GM12878 (cell line): ENCODE measurements at regions not wholly inside any gene's neighbourhood (a gene's known extent, or its start where the extent isn't known, plus 50 kb on each side); places are given as distances from the start of the nearest gene placed in this dataset.

ENCODE experiments used
- ATAC-seq: fragments of 200-7000 bp; cut with Tn5 transposase; 3 replicates; pipeline ENCODE4 v1.9.1; 2020; ENCODE audit warnings: mild to moderate bottlenecking, moderate library complexity
- BruUV-seq: library from RNA; stranded (reverse); fragments of 400-500 nt; replicated peaks from 2 replicates; lab custom pipeline; 2021; lab: Mats Ljungman, UMichigan
- CTCF ChIA-PET: fragments of 300-600 bp; sonication (Branson Sonifier 250); formaldehyde crosslinking; extraction: SDS; loops from one replicate; lab custom pipeline; 2021; ENCODE audit warnings: inconsistent platforms; lab: Yijun Ruan, JAX
- POLR2A ChIA-PET: fragments of 350-600 bp; formaldehyde crosslinking; extraction: SDS; loops from one replicate; lab custom pipeline; 2021; ENCODE audit warnings: inconsistent platforms; lab: Charles Lee
- RAD21 ChIA-PET: fragments of 300-600 bp; sonication (Branson Sonifier 250); formaldehyde crosslinking; loops from one replicate; lab custom pipeline; 2023; ENCODE audit warnings: antibody characterized with exemption; ENCODE audit not compliant: unreplicated experiment; lab: Charles Lee
- SMC1A ChIA-PET: fragments of 300-600 bp; sonication (Branson Sonifier 250); formaldehyde crosslinking; loops from one replicate; lab custom pipeline; 2023; ENCODE audit not compliant: unreplicated experiment, uncharacterized antibody; lab: Charles Lee
- DNase-seq: peaks from one replicate; pipeline ENCODE4 v3.0.0-alpha.2; 2011; ENCODE audit warnings: low read depth, low spot score
- FAIRE-seq: peaks from 3 replicates; lab custom pipeline; 2011; peaks lifted over from hg19 to GRCh38; lab: Jason Lieb, UNC
- H2AFZ ChIP-seq: 2 replicates; pipeline ENCODE4 v1.6.0; 2011; ENCODE audit warnings: low read depth, low read length, control low read depth; ENCODE audit not compliant: control insufficient read depth
- H3K27ac ChIP-seq: 2 replicates; pipeline ENCODE4 v1.5.1; 2011; ENCODE audit warnings: control low read depth; ENCODE audit not compliant: control insufficient read depth, insufficient read depth
- H3K27me3 ChIP-seq, 2 experiments: replicated peaks in 1 of 2; 2 replicates each; pipeline versions ENCODE4 v1.6.0 to v1.6.1; 2011; ENCODE audit warnings: low read length in 1 of 2; ENCODE audit not compliant: control insufficient read depth in 2 of 2, insufficient read depth in 2 of 2
- H3K36me3 ChIP-seq, 2 experiments: 2 replicates each; pipeline ENCODE4 v1.5.1; 2011; ENCODE audit warnings: low read length in 1 of 2; ENCODE audit not compliant: control insufficient read depth in 2 of 2, insufficient read depth in 2 of 2
- H3K4me1 ChIP-seq: 2 replicates; pipeline ENCODE4 v1.6.1; 2011; ENCODE audit warnings: mild to moderate bottlenecking, low read length, moderate library complexity, mixed read lengths; ENCODE audit not compliant: control insufficient read depth, insufficient read depth
- H3K4me2 ChIP-seq: 2 replicates; pipeline ENCODE4 v1.6.0; 2011; ENCODE audit warnings: control low read depth; ENCODE audit not compliant: control insufficient read depth, insufficient read depth
- H3K4me3 ChIP-seq: fragments of 200-600 bp; sonication (generic); 2 replicates; pipeline ENCODE4 v1.5.1; 2016
- H3K79me2 ChIP-seq: 2 replicates; pipeline ENCODE4 v1.6.0; 2011; ENCODE audit warnings: low read length; ENCODE audit not compliant: control insufficient read depth, insufficient read depth
- H3K9ac ChIP-seq: 2 replicates; pipeline ENCODE4 v1.8.0; 2011; ENCODE audit warnings: low read length, control low read depth, mixed read lengths; ENCODE audit not compliant: control insufficient read depth, insufficient read depth
- H3K9me3 ChIP-seq: replicated peaks from 3 replicates; pipeline ENCODE4 v1.5.1; 2011; ENCODE audit warnings: mild to moderate bottlenecking, low read length; ENCODE audit not compliant: control insufficient read depth, insufficient read depth
- H4K20me1 ChIP-seq: 2 replicates; pipeline ENCODE4 v1.6.0; 2011; ENCODE audit not compliant: control insufficient read depth, insufficient read depth
- ASH2L ChIP-seq: fragments of 300-600, 200-600 bp; sonication (generic); IDR thresholded peaks from 2 replicates; pipeline ENCODE4 v1.6.1; 2017; ENCODE audit warnings: low read depth, mild to moderate bottlenecking, borderline replicate concordance
- CREM ChIP-seq: IDR thresholded peaks from 2 replicates; pipeline ENCODE4 v1.6.1; 2014; ENCODE audit warnings: antibody characterized with exemption, low read depth
- EED ChIP-seq: sonication (generic); IDR thresholded peaks from 2 replicates; pipeline ENCODE4 v1.6.1; 2016; ENCODE audit warnings: antibody characterized with exemption, low read depth
- EGR1 ChIP-seq, 2 experiments: IDR thresholded peaks; 1 replicate in 1 of 2; 2 replicates in 1 of 2; pipeline ENCODE4 v1.6.1; 2011 to 2012; ENCODE audit warnings: low read depth in 2 of 2, low read length in 2 of 2, borderline replicate concordance in 1 of 2, mild to moderate bottlenecking in 1 of 2, moderate library complexity in 1 of 2
- FOS ChIP-seq: IDR thresholded peaks from 3 replicates; pipeline ENCODE4 v1.6.1; 2011; ENCODE audit warnings: borderline replicate concordance; ENCODE audit not compliant: insufficient read length; ENCODE audit errors: extremely low read depth
- JUNB ChIP-seq: IDR thresholded peaks from 2 replicates; pipeline ENCODE4 v1.6.1; 2016; ENCODE audit warnings: antibody characterized with exemption, mild to moderate bottlenecking
- MEF2A ChIP-seq: IDR thresholded peaks from 2 replicates; pipeline ENCODE4 v1.6.1; 2011; ENCODE audit warnings: low read depth, mild to moderate bottlenecking, low read length, moderate library complexity; ENCODE audit not compliant: insufficient read depth
- MYB ChIP-seq: fragments of 150-350 bp; IDR thresholded peaks from 2 replicates; pipeline ENCODE4 v1.6.1; 2014; ENCODE audit warnings: mild to moderate bottlenecking, low read depth, low read length, borderline replicate concordance
- NBN ChIP-seq: fragments of 450-650 bp; IDR thresholded peaks from 2 replicates; pipeline ENCODE4 v1.6.1; 2016
- NFYA ChIP-seq: IDR thresholded peaks from 2 replicates; pipeline ENCODE4 v1.6.1; 2011; ENCODE audit warnings: low read depth, mild to moderate bottlenecking, low read length, improper control_type of control experiment, borderline replicate concordance
- POLR2AphosphoS2 ChIP-seq: IDR thresholded peaks from 2 replicates; pipeline ENCODE4 v1.6.1; 2011; ENCODE audit warnings: low read depth, mild to moderate bottlenecking, low read length, improper control_type of control experiment, moderate library complexity
- RAD51 ChIP-seq: fragments of 450-650 bp; IDR thresholded peaks from 2 replicates; pipeline ENCODE4 v1.6.1; 2016; ENCODE audit warnings: moderate library complexity, mild to moderate bottlenecking, inconsistent platforms
- SIN3A ChIP-seq: IDR thresholded peaks from 2 replicates; pipeline ENCODE4 v1.6.1; 2012; ENCODE audit warnings: low read depth, low read length, improper control_type of control experiment
- SIX5 ChIP-seq: IDR thresholded peaks from 2 replicates; pipeline ENCODE4 v1.6.1; 2011; ENCODE audit warnings: mild to moderate bottlenecking, low read depth, low read length, moderate library complexity; ENCODE audit not compliant: severe bottlenecking
- SP1 ChIP-seq: IDR thresholded peaks from one replicate; pipeline ENCODE4 v1.6.1; 2011; ENCODE audit warnings: low read depth, low read length
- SUPT20H ChIP-seq: IDR thresholded peaks from 2 replicates; pipeline ENCODE4 v1.6.1; 2011; ENCODE audit warnings: low read depth, mild to moderate bottlenecking, low read length, moderate library complexity, borderline replicate concordance; ENCODE audit not compliant: control insufficient read depth
- WRNIP1 ChIP-seq: IDR thresholded peaks from 2 replicates; pipeline ENCODE4 v1.6.1; 2011; ENCODE audit warnings: low read depth, low read length, improper control_type of control experiment, borderline replicate concordance
- WGBS: methylation state at CpG from one replicate; pipeline ENCODE4 v1.1.6; 2016; ENCODE audit warnings: low lambda C conversion rate; ENCODE audit not compliant: insufficient replicate concordance, insufficient coverage; ENCODE audit errors: missing lambda C conversion rate; 5-methylcytosine and 5-hydroxymethylcytosine counted together
- in situ Hi-C: fragments of 300-500 bp; cut with MboI; formaldehyde crosslinking; loops from 9 replicates; pipeline ENCODE4 v1.14.3; 2018; ENCODE audit warnings: mixed read lengths
- intact Hi-C: fragments of 100-400 bp; cut with micrococcal nuclease; formaldehyde crosslinking; loops from one replicate; pipeline ENCODE4 v1.14.2; 2022; ENCODE audit not compliant: unreplicated experiment
- TF ChIP-seq, protein P1 (sequence below): fragments of 450-650 bp; IDR thresholded peaks from 2 replicates; pipeline ENCODE4 v1.6.1; 2017; ENCODE audit warnings: mild to moderate bottlenecking

DNA sequence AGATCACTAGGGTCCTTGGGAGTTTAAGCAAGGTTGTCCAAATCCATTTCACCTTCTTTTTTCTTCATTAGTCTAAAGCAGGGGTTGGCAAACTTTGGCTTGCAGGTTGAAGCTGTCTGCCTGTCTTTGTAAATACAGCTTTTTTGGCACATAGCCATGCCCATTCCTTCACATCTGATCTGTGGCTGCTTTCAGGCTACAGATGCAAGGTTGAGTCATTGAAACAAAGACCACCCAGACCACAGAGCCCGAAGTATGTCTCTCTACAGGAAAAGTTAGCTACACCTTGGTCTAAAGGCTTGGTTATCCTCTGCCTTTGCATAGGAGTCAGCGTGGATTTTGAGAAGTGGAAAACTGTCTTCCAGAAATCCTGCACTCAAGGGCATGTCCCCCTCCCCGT is 238.1 kb upstream of the STS start:
- no peak overlapping the region for H3K27ac ChIP-seq
- no peaks in the 10 kb centered on the region for H4K20me1 ChIP-seq
- POLR2A ChIA-PET, result no interaction called here
- no peak overlapping the region for H2AFZ ChIP-seq
- no peak overlapping the region for H3K4me3 ChIP-seq
- in situ Hi-C loops, result no loop called here
- TF ChIP-seq EED, result no peak
- no peak for TF ChIP-seq MEF2A
- TF ChIP-seq JUNB, result no peak
- no peak for TF ChIP-seq SUPT20H
- no peak for TF ChIP-seq WRNIP1
- no peak for TF ChIP-seq SP1
- no peak for TF ChIP-seq SIN3A
- TF ChIP-seq ASH2L, result no peak
- TF ChIP-seq, all 136 proteins: peak for 0
- Histone ChIP-seq H3K4me2 (no peak overlapping the region), H3K4me1 (no peaks in the 10 kb centered on the region), H3K79me2 (no peaks in the 10 kb centered on the region), H3K36me3 (no peaks in the 10 kb centered on the region), H3K27me3 (no peaks in the 10 kb centered on the region), H3K9me3 (no peaks in the 10 kb centered on the region), H3K9ac (no peak overlapping the region)
- no TSS peak for BruUV-seq
- SMC1A ChIA-PET, result no interaction called here
- FAIRE-seq (no peak), DNase-seq (no peak), ATAC-seq (no peak)
- CTCF ChIA-PET, result interaction anchor here (0.5 to 1.2 kb wide), 4 partner anchors 65 to 300 kb away, joined by 3 read pairs; no protein-coding TSS in a partner anchor
- 26% methylated on average over 3 of the region's 3 CpGs for WGBS
- RAD21 ChIA-PET, result no interaction called here
- intact Hi-C loops, result loop anchor here (10.0 kb wide), 1 partner anchor 65 kb away; no protein-coding TSS in a partner anchor

DNA sequence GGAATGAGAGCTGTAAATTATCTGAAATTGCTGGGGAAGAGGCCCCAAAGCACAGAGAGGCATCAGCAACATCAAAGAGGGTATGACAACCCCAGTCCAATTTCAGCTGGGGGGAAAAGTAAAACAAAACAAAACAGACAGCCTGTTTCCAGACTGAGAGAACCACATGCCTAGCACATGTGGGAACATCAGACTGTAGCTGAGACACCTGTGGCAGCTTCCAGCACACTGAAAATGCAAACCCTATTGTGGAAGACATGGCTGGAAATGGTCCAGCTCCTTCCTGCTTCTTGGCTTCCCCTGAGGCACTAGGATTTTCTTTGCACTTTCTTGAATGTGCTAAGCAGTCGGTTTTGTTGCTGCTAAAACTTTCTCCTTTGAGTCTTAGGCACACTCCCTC is 240.9 kb upstream of the STS start:
- intact Hi-C loops (loop anchor here (10.0 kb wide), 1 partner anchor 62 kb away; no protein-coding TSS in a partner anchor), in situ Hi-C loops (no loop called here)
- Histone ChIP-seq H2AFZ (no peak overlapping the region), H3K79me2 (no peaks in the 10 kb centered on the region), H3K4me2 (no peak overlapping the region), H3K27me3 (no peaks in the 10 kb centered on the region), H3K4me1 (no peaks in the 10 kb centered on the region), H3K9me3 (no peaks in the 10 kb centered on the region), H4K20me1 (no peaks in the 10 kb centered on the region), H3K4me3 (no peak overlapping the region), H3K9ac (no peak overlapping the region), H3K27ac (no peak overlapping the region), H3K36me3 (no peaks in the 10 kb centered on the region)
- ChIA-PET RAD21 (no interaction called here), POLR2A (no interaction called here), SMC1A (interaction anchor here (0.6 kb wide), 1 partner anchor 1102 kb away, joined by 3 read pairs; no protein-coding TSS in a partner anchor), CTCF (no interaction called here)
- no peak for ATAC-seq
- no peak for DNase-seq
- whole genome bisulfite sequencing, result 6% methylated on average over 1 of the region's 1 CpG
- no TSS peak for BruUV-seq
- no peak for FAIRE-seq
- TF ChIP-seq NFYA (no peak), SIX5 (no peak), EED (no peak), POLR2AphosphoS2 (no peak), MYB (no peak), CREM (no peak), EGR1 (IDR thresholded peaks at IDR 0.05; ENCODE audit: borderline replicate concordance in 1 of 2, low read depth in 2 of 2, low read length in 2 of 2) (no peak), RAD51 (no peak), NBN (no peak), FOS (no peak)
- TF ChIP-seq, protein P1, sequence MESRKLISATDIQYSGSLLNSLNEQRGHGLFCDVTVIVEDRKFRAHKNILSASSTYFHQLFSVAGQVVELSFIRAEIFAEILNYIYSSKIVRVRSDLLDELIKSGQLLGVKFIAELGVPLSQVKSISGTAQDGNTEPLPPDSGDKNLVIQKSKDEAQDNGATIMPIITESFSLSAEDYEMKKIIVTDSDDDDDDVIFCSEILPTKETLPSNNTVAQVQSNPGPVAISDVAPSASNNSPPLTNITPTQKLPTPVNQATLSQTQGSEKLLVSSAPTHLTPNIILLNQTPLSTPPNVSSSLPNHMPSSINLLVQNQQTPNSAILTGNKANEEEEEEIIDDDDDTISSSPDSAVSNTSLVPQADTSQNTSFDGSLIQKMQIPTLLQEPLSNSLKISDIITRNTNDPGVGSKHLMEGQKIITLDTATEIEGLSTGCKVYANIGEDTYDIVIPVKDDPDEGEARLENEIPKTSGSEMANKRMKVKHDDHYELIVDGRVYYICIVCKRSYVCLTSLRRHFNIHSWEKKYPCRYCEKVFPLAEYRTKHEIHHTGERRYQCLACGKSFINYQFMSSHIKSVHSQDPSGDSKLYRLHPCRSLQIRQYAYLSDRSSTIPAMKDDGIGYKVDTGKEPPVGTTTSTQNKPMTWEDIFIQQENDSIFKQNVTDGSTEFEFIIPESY, result no peak
